H9 (cell line): ENCODE measurements at regions not wholly inside any gene's neighbourhood (a gene's known extent, or its start where the extent isn't known, plus 50 kb on each side); places are given as distances from the start of the nearest gene placed in this dataset.
A peak's percentile ranks its signal among the peaks of the same experiment; 100 is the strongest.

ENCODE experiments used
- DNase-seq: peaks from one replicate; pipeline ENCODE4 v3.0.0-alpha.2; 2017
- H2AFZ ChIP-seq: one replicate; pipeline ENCODE4 v1.6.1; 2013; ENCODE audit warnings: mild to moderate bottlenecking, low read length, control low read depth, moderate library complexity
- H2AK5ac ChIP-seq: 2 replicates; pipeline ENCODE4 v1.6.1; 2013; ENCODE audit warnings: low read length, control low read depth, mixed read lengths; ENCODE audit not compliant: insufficient read length
- H2BK120ac ChIP-seq: one replicate; pipeline ENCODE4 v1.6.1; 2013; ENCODE audit warnings: low read depth, mild to moderate bottlenecking, low read length, control low read depth, inconsistent platforms; ENCODE audit not compliant: poor library complexity, severe bottlenecking
- H2BK12ac ChIP-seq: 2 replicates; pipeline ENCODE4 v1.6.1; 2013; ENCODE audit warnings: low read length, control low read depth, mixed read lengths, low read depth; ENCODE audit not compliant: insufficient read length
- H2BK15ac ChIP-seq: 2 replicates; pipeline ENCODE4 v1.6.1; 2013; ENCODE audit warnings: low read depth, low read length, control low read depth
- H2BK20ac ChIP-seq: one replicate; pipeline ENCODE4 v1.6.1; 2013; ENCODE audit warnings: low read depth, mild to moderate bottlenecking, low read length, control low read depth, inconsistent platforms; ENCODE audit not compliant: poor library complexity, severe bottlenecking
- H2BK5ac ChIP-seq: 2 replicates; pipeline ENCODE4 v1.6.1; 2013; ENCODE audit warnings: low read length, control low read depth, mixed read lengths; ENCODE audit not compliant: insufficient read length
- H3K14ac ChIP-seq: 2 replicates; pipeline ENCODE4 v1.6.1; 2013; ENCODE audit warnings: low read length, control low read depth; ENCODE audit not compliant: insufficient read depth
- H3K18ac ChIP-seq: 2 replicates; pipeline ENCODE4 v1.6.1; 2013; ENCODE audit warnings: low read depth, mild to moderate bottlenecking, mixed read lengths, low read length, control low read depth; ENCODE audit not compliant: insufficient read length
- H3K23ac ChIP-seq: 2 replicates; pipeline ENCODE4 v1.6.1; 2013; ENCODE audit warnings: low read length, control low read depth, mixed read lengths, low read depth; ENCODE audit not compliant: insufficient read length
- H3K23me2 ChIP-seq: 2 replicates; pipeline ENCODE4 v1.6.1; 2013; ENCODE audit warnings: low read depth, mild to moderate bottlenecking, mixed read lengths, low read length, control low read depth; ENCODE audit not compliant: insufficient read length, poor library complexity, severe bottlenecking
- H3K27ac ChIP-seq: 2 replicates; pipeline ENCODE4 v1.5.1; 2013; ENCODE audit warnings: low read length, control low read depth, mixed read lengths, low read depth; ENCODE audit not compliant: insufficient read length
- H3K27me3 ChIP-seq: 2 replicates; pipeline ENCODE4 v1.6.1; 2013; ENCODE audit warnings: low read length, control low read depth, inconsistent platforms; ENCODE audit not compliant: insufficient read depth
- H3K4ac ChIP-seq: 2 replicates; pipeline ENCODE4 v1.6.1; 2013; ENCODE audit warnings: low read depth, mild to moderate bottlenecking, control low read depth, inconsistent platforms, low read length, moderate library complexity
- H3K4me1 ChIP-seq: 2 replicates; pipeline ENCODE4 v1.6.1; 2013; ENCODE audit warnings: low read length, control low read depth, inconsistent platforms; ENCODE audit not compliant: insufficient read depth
- H3K4me2 ChIP-seq: 2 replicates; pipeline ENCODE4 v1.6.1; 2013; ENCODE audit warnings: low read length, control low read depth, mixed read lengths; ENCODE audit not compliant: insufficient read length, insufficient read depth
- H3K56ac ChIP-seq: 2 replicates; pipeline ENCODE4 v1.6.1; 2013; ENCODE audit warnings: low read depth, mild to moderate bottlenecking, mixed read lengths, low read length, control low read depth; ENCODE audit not compliant: insufficient read length
- H3K79me1 ChIP-seq: 2 replicates; pipeline ENCODE4 v1.6.1; 2013; ENCODE audit warnings: low read depth, mild to moderate bottlenecking, moderate library complexity, low read length, control low read depth, inconsistent platforms; ENCODE audit not compliant: insufficient read depth, poor library complexity, severe bottlenecking
- H3K79me2 ChIP-seq: 2 replicates; pipeline ENCODE4 v1.6.1; 2013; ENCODE audit warnings: low read length, control low read depth, inconsistent platforms; ENCODE audit not compliant: insufficient read depth
- H3K9ac ChIP-seq: 2 replicates; pipeline ENCODE4 v1.6.1; 2013; ENCODE audit warnings: low read length, control low read depth, mixed read lengths; ENCODE audit not compliant: insufficient read length; ENCODE audit errors: extremely low read depth
- H3K9me3 ChIP-seq: one replicate; pipeline ENCODE4 v1.6.1; 2013; ENCODE audit warnings: low read depth, low read length, inconsistent platforms; ENCODE audit not compliant: control insufficient read depth
- H3T11ph ChIP-seq: one replicate; pipeline ENCODE4 v1.6.1; 2013; ENCODE audit warnings: mild to moderate bottlenecking, low read length, control low read depth, inconsistent platforms
- H4K20me1 ChIP-seq: one replicate; pipeline ENCODE4 v1.6.1; 2013; ENCODE audit not compliant: control insufficient read depth, insufficient read length, insufficient read depth
- H4K5ac ChIP-seq: 2 replicates; pipeline ENCODE4 v1.6.1; 2013; ENCODE audit warnings: low read depth, mild to moderate bottlenecking, mixed read lengths, low read length, control low read depth; ENCODE audit not compliant: insufficient read length
- H4K8ac ChIP-seq: replicated peaks from 2 replicates; pipeline ENCODE4 v1.6.1; 2013; ENCODE audit warnings: low read length, control low read depth, mixed read lengths, low read depth; ENCODE audit not compliant: insufficient read length
- H4K91ac ChIP-seq: 2 replicates; pipeline ENCODE4 v1.6.1; 2013; ENCODE audit warnings: low read depth, mild to moderate bottlenecking, moderate library complexity, mixed read lengths, low read length, control low read depth; ENCODE audit not compliant: insufficient read length
- H3K27ac Mint-ChIP-seq, 3 experiments: 2 replicates in 2 of 3; 3 replicates in 1 of 3; pipeline ENCODE4 v1.8.0; 2020 to 2021; ENCODE audit warnings: mixed read lengths in 3 of 3, mild to moderate bottlenecking in 1 of 3, moderate library complexity in 1 of 3
- H3K27me3 Mint-ChIP-seq: 2 replicates; pipeline ENCODE4 v1.8.0; 2021; ENCODE audit warnings: low read depth, mild to moderate bottlenecking, moderate library complexity, mixed read lengths
- H3K36me3 Mint-ChIP-seq, 3 experiments: 2 replicates in 2 of 3; 3 replicates in 1 of 3; pipeline ENCODE4 v1.8.0; 2020 to 2021; ENCODE audit warnings: low read depth in 3 of 3, mixed read lengths in 3 of 3; ENCODE audit not compliant: insufficient read depth in 1 of 3
- H3K4me1 Mint-ChIP-seq, 2 experiments: 2 replicates each; pipeline ENCODE4 v1.8.0; 2020; ENCODE audit warnings: mixed read lengths in 2 of 2
- H3K4me3 Mint-ChIP-seq, 2 experiments: 2 replicates in 1 of 2; 3 replicates in 1 of 2; pipeline ENCODE4 v1.8.0; 2020 to 2021; ENCODE audit warnings: mild to moderate bottlenecking in 2 of 2, mixed read lengths in 2 of 2, moderate library complexity in 1 of 2
- H3K9me3 Mint-ChIP-seq, 2 experiments: 2 replicates in 1 of 2; 3 replicates in 1 of 2; pipeline ENCODE4 v1.8.0; 2020; ENCODE audit warnings: mild to moderate bottlenecking in 2 of 2, mixed read lengths in 2 of 2, moderate library complexity in 1 of 2
- CTCF ChIP-seq: fragments of 200-600 bp; sonication (generic); conservative IDR thresholded peaks from 3 replicates; pipeline ENCODE4 v1.8.0; 2021; ENCODE audit warnings: antibody characterized with exemption, mild to moderate bottlenecking
- WGBS: extraction: QIAGEN DNeasy Blood & Tissue Kit; methylation state at CpG from one replicate; pipeline ENCODE4 v1.1.7; 2013; ENCODE audit warnings: missing lambda C conversion rate, low lambda C conversion rate, mixed read lengths; ENCODE audit not compliant: insufficient read length; ENCODE audit errors: extremely low coverage; 5-methylcytosine and 5-hydroxymethylcytosine counted together

DNA sequence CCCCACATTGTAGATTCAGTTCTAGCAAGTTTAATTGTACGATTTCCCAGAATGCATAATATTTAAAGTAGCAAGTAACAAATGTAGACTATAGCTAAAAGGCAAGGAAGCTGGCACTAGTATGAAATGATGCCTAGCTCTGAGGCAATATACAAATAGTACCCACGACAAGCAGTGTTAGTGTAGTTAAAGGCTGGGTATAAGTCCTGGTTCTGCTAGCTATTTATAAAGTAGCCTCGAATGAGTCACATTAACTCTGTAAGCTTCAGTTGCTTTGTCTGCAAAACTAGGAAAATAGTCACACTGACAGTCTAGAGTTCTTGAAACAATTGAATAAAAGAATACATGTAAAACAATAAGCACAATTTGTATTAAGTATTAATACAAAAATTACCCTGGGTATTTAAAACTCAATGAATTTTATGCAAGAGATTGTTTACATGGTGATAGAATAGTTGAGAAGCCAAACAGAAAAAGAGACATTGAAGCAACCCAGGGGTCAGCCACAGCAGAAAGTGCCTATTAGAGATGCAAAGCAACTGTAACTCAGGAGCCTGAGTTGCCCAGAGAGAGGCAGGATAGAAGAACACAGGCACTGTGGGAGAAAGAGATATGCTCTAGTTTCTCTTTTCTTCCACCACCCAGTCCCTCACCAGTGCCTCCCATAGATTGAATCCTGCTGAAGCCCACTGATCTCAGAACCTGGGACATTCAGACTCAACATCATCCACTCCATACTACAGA is 949.0 kb downstream of the C4orf33 start:
- Histone ChIP-seq H2BK120ac (no peak overlapping the region), H3K4ac (no peak overlapping the region), H2AFZ (no peak overlapping the region), H3K9me3 (no peaks in the 10 kb centered on the region), H3K4me1 (peaks cover 2% of the 10 kb centered on the region; the same call in 1 of the 2 replicates), H3K9ac (no peak overlapping the region), H2BK12ac (no peak overlapping the region), H3K23ac (no peak overlapping the region), H4K5ac (no peak overlapping the region), H3K79me2 (no peaks in the 10 kb centered on the region), H3K79me1 (no peaks in the 10 kb centered on the region), H3K14ac (no peak overlapping the region), H3T11ph (no peak overlapping the region), H2AK5ac (no peak overlapping the region), H4K8ac (no peak overlapping the region), H3K27ac (no peak overlapping the region), H3K27me3 (no peaks in the 10 kb centered on the region), H2BK5ac (no peak overlapping the region), H4K20me1 (no peaks in the 10 kb centered on the region), H4K91ac (no peak overlapping the region), H3K56ac (no peak overlapping the region), H3K4me2 (no peak overlapping the region), H3K23me2 (no peaks in the 10 kb centered on the region), H2BK15ac (no peak overlapping the region), H3K18ac (no peak overlapping the region), H2BK20ac (no peak overlapping the region)
- Mint-ChIP-seq H3K9me3 (peaks cover 5 to 13% of the 10 kb centered on the region in 2 experiments; a peak in 4 of 5 replicates), H3K4me1 (peaks cover 12 to 14% of the 10 kb centered on the region in 2 experiments), H3K36me3 (peaks cover 0 to 25% (median 10%) of the 10 kb centered on the region in 3 experiments; a peak in 4 of 7 replicates), H3K27ac (peak overlapping the region; percentile 74 to 97 (median 95)), H3K4me3 (no peak overlapping the region; a peak in 1 of 5 replicates), H3K27me3 (no peaks in the 10 kb centered on the region)
- no CpG with 5 or more reads among the region's 3 CpGs for WGBS
- TF ChIP-seq CTCF: no peak
- no peak for DNase-seq
